IMR-90 (cell line): ENCODE measurements at regions not wholly inside any gene's neighbourhood (a gene's known extent, or its start where the extent isn't known, plus 50 kb on each side); places are given as distances from the start of the nearest gene placed in this dataset.

Experiments used
- ATAC-seq: fragments of 200-7000 bp; cut with Tn5 transposase; 2 replicates; pipeline ENCODE4 v1.9.1; 2020; ENCODE audit warnings: low read depth, mild to moderate bottlenecking, moderate library complexity
- BruUV-seq: library from RNA; stranded (reverse); fragments of 400-500 nt; replicated peaks from 2 replicates; lab custom pipeline; 2021; lab: Mats Ljungman, UMichigan
- CTCF ChIA-PET: fragments of 300-600 bp; formaldehyde crosslinking; extraction: SDS; loops from one replicate; lab custom pipeline; 2021; ENCODE audit warnings: antibody characterized with exemption; lab: Yijun Ruan, JAX
- POLR2A ChIA-PET: fragments of 300-600 bp; sonication (Branson Sonifier 250); formaldehyde crosslinking; loops from one replicate; lab custom pipeline; 2022; ENCODE audit warnings: antibody characterized with exemption; ENCODE audit not compliant: unreplicated experiment; lab: Charles Lee
- DNase-seq: peaks from one replicate; pipeline ENCODE4 v3.0.0; 2013
- H2AFZ ChIP-seq: replicated peaks from 2 replicates; pipeline ENCODE3; 2013; ENCODE audit warnings: low read length, mild to moderate bottlenecking; ENCODE audit not compliant: poor library complexity
- H2AK5ac ChIP-seq: 2 replicates; pipeline ENCODE4 v1.6.1; 2013; ENCODE audit warnings: low read depth, low read length, inconsistent platforms
- H2AK9ac ChIP-seq: replicated peaks from 2 replicates; pipeline ENCODE3; 2013; ENCODE audit warnings: mild to moderate bottlenecking, low read depth, low read length, moderate library complexity; ENCODE audit not compliant: poor library complexity
- H2BK120ac ChIP-seq: 2 replicates; pipeline ENCODE4 v1.6.1; 2013; ENCODE audit warnings: low read depth, low read length, inconsistent platforms
- H2BK15ac ChIP-seq: 3 replicates; pipeline ENCODE4 v1.6.1; 2013; ENCODE audit warnings: low read depth, low read length, inconsistent platforms
- H2BK20ac ChIP-seq: 2 replicates; pipeline ENCODE4 v1.6.1; 2013; ENCODE audit warnings: low read depth, mild to moderate bottlenecking, inconsistent platforms, low read length, moderate library complexity
- H2BK5ac ChIP-seq: 2 replicates; pipeline ENCODE4 v1.6.1; 2013; ENCODE audit warnings: mild to moderate bottlenecking, low read depth, low read length, inconsistent platforms; ENCODE audit not compliant: poor library complexity, severe bottlenecking
- H3K14ac ChIP-seq: replicated peaks from 2 replicates; pipeline ENCODE4 v1.6.1; 2013; ENCODE audit warnings: low read depth, low read length, inconsistent platforms
- H3K18ac ChIP-seq: 2 replicates; pipeline ENCODE4 v1.6.1; 2013; ENCODE audit warnings: low read depth, low read length, control low read depth
- H3K23ac ChIP-seq: 2 replicates; pipeline ENCODE4 v1.6.1; 2013; ENCODE audit warnings: low read depth, low read length, inconsistent platforms
- H3K27ac ChIP-seq: 2 replicates; pipeline ENCODE4 v1.5.1; 2013; ENCODE audit warnings: mild to moderate bottlenecking, control low read depth, low read length; ENCODE audit not compliant: insufficient read depth
- H3K27me3 ChIP-seq: 2 replicates; pipeline ENCODE4 v1.6.1; 2013; ENCODE audit warnings: low read length; ENCODE audit not compliant: control insufficient read depth, insufficient read depth
- H3K36me3 ChIP-seq: 2 replicates; pipeline ENCODE4 v1.6.1; 2013; ENCODE audit warnings: low read length, mixed read lengths; ENCODE audit not compliant: control insufficient read depth, insufficient read depth
- H3K4ac ChIP-seq: 2 replicates; pipeline ENCODE4 v1.6.1; 2013; ENCODE audit warnings: low read depth, low read length, inconsistent platforms
- H3K4me1 ChIP-seq: 2 replicates; pipeline ENCODE4 v1.6.1; 2013; ENCODE audit warnings: low read length, mixed read lengths; ENCODE audit not compliant: control insufficient read depth, insufficient read depth
- H3K4me2 ChIP-seq: 2 replicates; pipeline ENCODE4 v1.6.1; 2013; ENCODE audit warnings: low read depth, mild to moderate bottlenecking, control low read depth, low read length, moderate library complexity
- H3K4me3 ChIP-seq: 2 replicates; pipeline ENCODE4 v1.5.1; 2013; ENCODE audit warnings: low read depth, mild to moderate bottlenecking, control low read depth, low read length, moderate library complexity; ENCODE audit not compliant: insufficient read depth
- H3K56ac ChIP-seq: 2 replicates; pipeline ENCODE4 v1.6.1; 2013; ENCODE audit warnings: low read length, inconsistent platforms; ENCODE audit not compliant: insufficient read depth; ENCODE audit errors: extremely low read depth
- H3K79me1 ChIP-seq, 2 experiments: 2 replicates each; pipeline ENCODE4 v1.6.1; 2013; ENCODE audit warnings: low read length in 2 of 2, inconsistent platforms in 1 of 2, low read depth in 1 of 2
- H3K9ac ChIP-seq: 2 replicates; pipeline ENCODE4 v1.6.1; 2013; ENCODE audit warnings: low read depth, low read length, control low read depth
- H3K9me1 ChIP-seq: 2 replicates; pipeline ENCODE4 v1.6.1; 2013; ENCODE audit warnings: low read length, inconsistent platforms; ENCODE audit not compliant: insufficient read depth
- H3K9me3 ChIP-seq: 2 replicates; pipeline ENCODE4 v1.6.1; 2013; ENCODE audit warnings: low read length; ENCODE audit not compliant: control insufficient read depth, insufficient read depth
- H4K20me1 ChIP-seq: 2 replicates; pipeline ENCODE4 v1.6.1; 2013; ENCODE audit warnings: low read length, inconsistent platforms; ENCODE audit not compliant: insufficient read depth
- H4K5ac ChIP-seq: 2 replicates; pipeline ENCODE4 v1.6.1; 2013; ENCODE audit warnings: mild to moderate bottlenecking, low read depth, low read length, control low read depth
- H4K8ac ChIP-seq, 2 experiments: 2 replicates each; pipeline ENCODE4 v1.6.1; 2013; ENCODE audit warnings: low read depth in 2 of 2, low read length in 2 of 2, control low read depth in 1 of 2, inconsistent platforms in 1 of 2
- H4K91ac ChIP-seq: 2 replicates; pipeline ENCODE4 v1.6.1; 2013; ENCODE audit warnings: low read depth, low read length, inconsistent platforms; ENCODE audit not compliant: insufficient read depth
- CEBPB ChIP-seq: IDR thresholded peaks from 2 replicates; pipeline ENCODE4 v1.6.1; 2012; ENCODE audit warnings: low read depth, low read length, improper control_type of control experiment
- FOS ChIP-seq: fragments of 150-350 bp; IDR thresholded peaks from 2 replicates; pipeline ENCODE4 v1.6.1; 2016; ENCODE audit warnings: low read depth, low read length
- MXI1 ChIP-seq: IDR thresholded peaks from 2 replicates; pipeline ENCODE4 v1.6.1; 2012; ENCODE audit warnings: low read depth, mild to moderate bottlenecking, low read length, moderate library complexity, borderline replicate concordance
- WGBS, 2 experiments: methylation state at CpG; one replicate each; pipeline versions ENCODE4 v1.1.5 to v1.1.7; 2013; ENCODE audit warnings: missing lambda C conversion rate in 2 of 2; ENCODE audit not compliant: insufficient read length in 1 of 2; ENCODE audit errors: extremely low coverage in 2 of 2; 5-methylcytosine and 5-hydroxymethylcytosine counted together
- dilution Hi-C: fragments of 300-500 bp; cut with HindIII; formaldehyde crosslinking; loops from one replicate; pipeline ENCODE4 v1.14.3; 2018; ENCODE audit warnings: low sequenced_read_pairs; ENCODE audit not compliant: unreplicated experiment
- in situ Hi-C: fragments of 300-500 bp; cut with MboI; formaldehyde crosslinking; loops from 3 replicates; pipeline ENCODE4 v1.14.3; 2019; ENCODE audit warnings: low sequenced_read_pairs, inconsistent platforms, mixed read lengths
- intact Hi-C: fragments of 100-400 bp; cut with micrococcal nuclease; formaldehyde crosslinking; loops from 2 replicates; pipeline ENCODE4 v1.10.0; 2022

- Histone ChIP-seq H2AFZ (no peak overlapping the region), H4K20me1 (no peaks in the 10 kb centered on the region), H3K79me1 (no peaks in the 10 kb centered on the region), H2BK5ac (no peak overlapping the region), H2BK15ac (no peak overlapping the region), H3K9me1 (no peaks in the 10 kb centered on the region), H2BK120ac (no peak overlapping the region), H3K4me3 (no peak overlapping the region), H3K27me3 (no peaks in the 10 kb centered on the region), H2BK20ac (no peak overlapping the region), H3K18ac (no peak overlapping the region), H3K4me1 (no peaks in the 10 kb centered on the region), H4K8ac (no peak overlapping the region), H3K23ac (no peak overlapping the region), H3K14ac (no peak overlapping the region), H3K9me3 (peaks cover 2% of the 10 kb centered on the region; the same call in 1 of the 2 replicates), H3K4me2 (no peak overlapping the region), H2AK5ac (no peak overlapping the region), H4K5ac (no peak overlapping the region), H2AK9ac (no peak overlapping the region), H3K4ac (no peak overlapping the region), H3K27ac (no peak overlapping the region), H4K91ac (no peak overlapping the region), H3K36me3 (no peaks in the 10 kb centered on the region), H3K56ac (no peak overlapping the region), H3K9ac (no peak overlapping the region)
- no CpG with 5 or more reads among the region's 2 CpGs for WGBS, 2 experiments
- ChIA-PET POLR2A (no interaction called here), CTCF (no interaction called here)
- no peak for TF ChIP-seq FOS
- TF ChIP-seq MXI1, result no peak
- no peak for TF ChIP-seq CEBPB
- dilution Hi-C loops, result no loop called here
- intact Hi-C loops, result no loop called here
- in situ Hi-C loops, result no loop called here
- BruUV-seq, result no TSS peak
- DNase-seq, result no peak
- no peak for ATAC-seq
Observed at GRCh38 chr2:208669394-208669793, 262.8 kb downstream of the PTH2R start.
